ENCODE measurements at regions not wholly inside any gene's neighbourhood (a gene's known extent, or its start where the extent isn't known, plus 50 kb on each side); places are given as distances from the start of the nearest gene placed in this dataset.

GRCh38 chr11:112539741-112540140 is 279.1 kb upstream of the PLET1 start:
- no peak for DNase-seq (ENCODE audit: low read depth)

DNA sequence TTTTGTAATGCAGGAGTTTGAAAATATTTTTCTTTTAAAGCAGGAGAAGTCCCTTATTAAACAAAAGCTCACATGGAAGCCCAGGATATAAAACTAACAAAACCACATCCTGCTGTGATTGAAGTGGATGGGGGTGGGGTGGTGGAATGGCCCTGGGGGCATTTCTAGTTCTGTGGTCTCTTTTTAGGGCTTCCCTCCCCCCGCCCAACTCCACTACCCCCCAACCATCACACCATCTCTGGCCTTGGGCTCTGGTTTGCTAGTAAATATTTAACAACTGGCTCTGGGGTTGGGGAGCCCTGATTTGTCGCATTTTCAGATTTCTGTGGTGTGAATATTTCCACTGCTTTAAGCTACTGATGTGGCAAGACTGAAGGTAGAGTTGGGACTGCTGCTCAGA is 279.6 kb upstream of the PLET1 start:
- DNase-seq (ENCODE audit: low read depth) = no peak

DNA sequence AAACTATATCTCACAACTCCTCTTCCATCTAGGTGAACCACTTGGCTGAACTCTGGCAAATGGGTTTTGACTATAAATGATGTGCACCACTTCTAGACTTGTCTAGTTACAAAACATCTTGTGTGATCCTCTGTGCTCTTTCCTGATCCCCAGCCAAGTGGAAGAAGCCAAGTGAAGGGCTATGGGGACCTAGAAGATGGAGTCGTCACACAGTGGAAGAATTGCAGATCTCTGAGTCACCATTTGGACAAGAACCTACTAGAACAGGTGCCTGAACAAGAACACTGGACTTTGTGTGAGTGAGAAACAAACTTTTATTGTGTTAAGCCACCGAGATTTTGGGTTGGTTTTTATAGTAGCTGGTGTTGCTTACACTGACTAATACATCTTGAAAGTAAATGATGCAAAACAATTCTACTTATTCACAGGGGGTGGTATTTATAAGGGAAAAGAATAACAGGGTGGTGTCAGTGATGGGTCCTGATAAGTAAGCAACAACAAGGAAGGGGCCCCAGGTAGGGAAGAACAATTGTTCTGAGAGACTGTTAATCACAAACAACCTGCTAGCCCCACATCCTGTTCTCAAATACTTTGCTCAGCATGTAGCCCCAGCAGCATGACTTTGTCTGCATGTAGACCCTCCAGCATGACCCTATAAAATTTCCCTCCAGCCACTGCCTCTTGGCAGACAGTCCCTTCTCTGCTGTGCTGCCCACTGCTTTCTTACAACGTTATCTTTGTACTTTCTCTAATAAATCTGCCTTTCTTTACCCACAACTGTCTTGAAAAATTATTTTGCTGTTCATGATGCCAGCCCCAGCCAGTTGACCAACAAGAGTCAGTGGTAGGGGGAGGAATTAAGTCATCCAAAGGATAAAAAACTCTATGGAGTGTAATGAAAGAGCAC is 280.7 kb upstream of the PLET1 start:
- DNase-seq (ENCODE audit: low read depth) = no peak

- DNase-seq (ENCODE audit: low read depth) = no peak
Measured at GRCh38 chr11:112542479-112542878, 281.8 kb upstream of the PLET1 start.

- DNase-seq (ENCODE audit: low read depth) = no peak
Measured at GRCh38 chr11:112543390-112543789, 282.7 kb upstream of the PLET1 start.

- DNase-seq (ENCODE audit: low read depth) = no peak
Measured at GRCh38 chr11:112548641-112549040, 288.0 kb upstream of the PLET1 start.

- DNase-seq (ENCODE audit: low read depth) = no peak
Measured at GRCh38 chr11:112553205-112553731, 292.6 kb upstream of the PLET1 start.

- no peak for DNase-seq (ENCODE audit: low read depth)
Measured at GRCh38 chr11:112554586-112554985, 293.9 kb upstream of the PLET1 start.

- DNase-seq (ENCODE audit: low read depth) = no peak
Measured at GRCh38 chr11:112555491-112556364, 295.1 kb upstream of the PLET1 start.

GRCh38 chr11:112558691-112559090 is 298.0 kb upstream of the PLET1 start:
- no peak for DNase-seq (ENCODE audit: low read depth)

- no peak for DNase-seq (ENCODE audit: low read depth)
Measured at GRCh38 chr11:112563808-112564207, 303.1 kb upstream of the PLET1 start.

DNA sequence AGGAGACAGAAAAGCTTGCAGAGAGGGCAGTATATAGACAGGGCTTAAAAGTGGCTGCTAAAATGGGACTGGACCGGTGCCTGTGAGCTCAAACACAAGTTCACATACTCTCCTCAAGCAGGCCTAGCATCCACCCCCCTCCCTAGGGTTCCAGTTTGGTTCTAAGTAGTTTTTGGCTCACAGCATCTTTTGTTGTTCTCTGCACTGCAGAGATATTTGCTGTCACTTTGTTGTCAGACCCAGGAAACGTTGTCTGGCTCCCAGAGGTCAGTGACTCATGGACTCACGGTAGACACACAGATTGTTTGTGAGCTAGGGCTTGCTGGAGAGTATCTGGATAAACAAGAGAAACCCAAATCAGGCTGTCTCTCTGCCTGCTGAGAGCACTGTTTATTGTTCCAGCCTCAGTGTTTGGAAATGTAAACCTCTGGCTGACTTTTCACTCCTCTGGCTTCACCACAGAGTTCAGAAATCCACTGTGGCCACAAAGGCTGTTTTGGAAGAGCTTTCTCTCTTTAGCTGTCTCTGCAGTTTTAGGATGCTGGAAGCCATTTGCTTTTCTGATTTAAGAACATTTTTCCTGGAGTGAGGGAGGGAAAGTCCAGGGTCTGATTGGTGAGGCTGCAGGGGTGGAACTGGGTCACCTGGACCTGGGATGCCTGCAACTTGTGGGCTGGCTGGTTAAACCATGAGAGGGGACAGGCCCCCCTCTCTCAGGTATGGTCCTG is 303.7 kb upstream of the PLET1 start:
- no peak for DNase-seq (ENCODE audit: low read depth)

DNA sequence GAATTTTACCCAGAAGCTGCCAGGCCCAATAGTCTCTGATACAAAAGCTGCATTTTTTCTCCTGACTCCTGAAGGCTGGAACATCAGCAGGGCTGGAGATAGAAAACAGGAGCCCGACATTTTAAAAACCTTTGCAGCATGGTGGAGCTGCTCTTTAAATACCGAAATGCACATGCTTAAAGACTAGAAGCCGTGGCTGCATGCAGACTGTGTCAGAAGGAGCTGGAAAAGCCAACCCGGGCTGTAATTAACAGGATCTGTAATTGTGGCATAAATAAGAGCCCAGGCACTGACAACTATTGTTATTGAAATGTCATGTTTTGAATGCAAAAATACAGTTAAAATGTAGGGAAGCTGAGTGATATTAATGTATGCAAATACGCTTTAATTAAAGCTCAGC is 304.9 kb upstream of the PLET1 start:
- DNase-seq (ENCODE audit: low read depth) = no peak

- no peak for DNase-seq (ENCODE audit: low read depth)
Measured at GRCh38 chr11:112566124-112566523, 305.5 kb upstream of the PLET1 start.

GRCh38 chr11:112570333-112570732 is 309.7 kb upstream of the PLET1 start:
- no peak for DNase-seq (ENCODE audit: low read depth)

GRCh38 chr11:112579282-112579681 is 318.6 kb upstream of the PLET1 start:
- no peak for DNase-seq (ENCODE audit: low read depth)

DNA sequence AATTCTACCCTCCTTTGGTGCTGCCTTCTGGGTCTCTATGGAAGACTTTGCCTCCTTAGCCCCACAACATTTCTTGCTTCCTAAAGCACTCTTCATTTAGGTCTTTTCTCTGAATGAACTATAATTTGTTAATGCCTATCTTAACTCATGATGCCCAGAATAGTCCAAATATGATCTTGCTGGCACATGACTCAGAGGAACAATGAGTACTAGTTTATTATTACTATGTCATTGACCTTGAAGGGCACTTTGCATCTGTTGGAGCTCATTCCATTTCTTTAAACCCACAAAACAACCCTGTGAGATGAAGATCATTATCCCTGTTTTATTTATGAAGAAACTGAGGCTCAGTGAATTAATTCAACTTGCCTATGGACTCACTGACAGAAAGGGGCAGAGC is 320.2 kb upstream of the PLET1 start:
- no peak for DNase-seq (ENCODE audit: low read depth)

GRCh38 chr11:112581747-112582146 is 321.1 kb upstream of the PLET1 start:
- DNase-seq (ENCODE audit: low read depth) = no peak

DNA sequence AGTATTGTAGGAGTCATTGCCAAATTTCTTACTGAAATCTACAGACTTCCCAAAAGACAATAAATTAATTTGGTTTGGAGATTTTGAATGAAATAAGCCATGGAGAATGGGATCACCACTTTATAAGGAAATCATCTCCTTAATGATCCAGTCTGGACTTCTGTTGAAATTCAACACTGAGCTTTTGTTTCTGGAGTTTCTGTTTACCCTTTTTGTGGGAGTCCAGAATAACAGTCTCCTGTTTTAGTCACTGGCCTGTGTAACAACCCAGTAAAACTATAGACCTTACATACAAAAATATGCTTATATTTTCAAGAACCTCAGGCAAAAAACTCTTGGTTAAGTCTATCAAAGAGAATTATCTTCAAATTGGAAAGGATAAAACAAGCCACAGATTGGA is 321.7 kb upstream of the PLET1 start:
- DNase-seq (ENCODE audit: low read depth) = no peak

GRCh38 chr11:112583261-112583893 is 322.7 kb upstream of the PLET1 start:
- DNase-seq (ENCODE audit: low read depth) = no peak

GRCh38 chr11:112584672-112585071 is 324.0 kb upstream of the PLET1 start:
- DNase-seq (ENCODE audit: low read depth) = no peak

DNA sequence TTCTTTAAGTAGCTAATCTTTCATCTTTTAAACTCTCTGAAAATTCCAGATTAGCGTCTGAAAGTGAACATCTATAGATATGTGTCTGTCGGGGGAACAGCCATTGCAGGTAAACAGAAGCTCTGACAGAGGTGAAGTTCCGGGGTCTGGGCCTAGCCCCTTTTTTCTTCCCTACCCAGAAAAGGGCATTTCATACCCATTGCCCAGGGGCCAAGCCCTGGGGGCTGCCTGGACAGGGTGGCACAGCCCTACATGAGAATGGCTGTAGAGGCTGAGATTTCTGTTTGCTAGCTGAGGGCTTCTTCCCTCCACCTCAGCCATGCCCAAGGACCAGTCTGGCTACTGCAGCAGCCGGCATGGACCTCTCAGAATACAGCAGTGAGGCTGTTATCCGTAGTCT is 327.0 kb upstream of the PLET1 start:
- DNase-seq (ENCODE audit: low read depth) = no peak

Data from non-pigmented ciliary epithelial cell (primary cell).